ENCODE measurements at regions not wholly inside any gene's neighbourhood (a gene's known extent, or its start where the extent isn't known, plus 50 kb on each side); places are given as distances from the start of the nearest gene placed in this dataset.

DNA sequence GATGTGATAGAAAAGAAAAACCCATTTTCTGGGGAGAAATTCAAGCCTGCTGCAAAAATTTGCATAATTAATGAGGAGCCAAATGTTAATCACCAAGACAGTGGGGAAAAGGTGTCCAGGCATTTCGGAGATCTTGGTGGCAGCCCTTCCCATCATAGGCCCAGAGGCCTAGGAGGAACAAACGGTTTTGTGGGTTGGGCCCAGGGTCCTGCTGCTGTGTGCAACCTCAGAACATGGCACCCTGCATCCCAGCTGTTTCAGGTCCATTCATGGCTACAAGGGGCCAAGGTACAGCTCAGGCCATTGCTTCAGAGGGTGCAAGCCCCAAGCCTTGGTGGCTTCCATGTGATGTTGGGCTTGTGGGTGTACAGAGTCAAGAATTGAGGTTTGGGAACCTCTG, 189.8 kb upstream of the IMPG1 start:
- TF ChIP-seq CTCF (conservative IDR thresholded peaks at IDR 0.05) (no peak), ZFX (IDR thresholded peaks at IDR 0.05) (no peak)

Data from C4-2B (cell line).